Mesenchymal stem cell (in vitro differentiated cells and primary cell): ENCODE measurements at regions not wholly inside any gene's neighbourhood (a gene's known extent, or its start where the extent isn't known, plus 50 kb on each side); places are given as distances from the start of the nearest gene placed in this dataset.
"Not testable (repeated sequence)": the region's sequence is repeated elsewhere in the genome, so short reads cannot be mapped to it uniquely, and the experiment has no call there.

ENCODE experiments used
- DNase-seq: peaks from one replicate; pipeline ENCODE4 v3.0.0-alpha.2; 2013
- H2AFZ ChIP-seq: one replicate; pipeline ENCODE4 v1.6.1; 2013; ENCODE audit warnings: low read depth, mild to moderate bottlenecking, control low read depth, inconsistent platforms, low read length, moderate library complexity
- H2AK5ac ChIP-seq: 2 replicates; pipeline ENCODE4 v1.6.1; 2013; ENCODE audit warnings: low read length, moderate library complexity, mild to moderate bottlenecking, inconsistent platforms; ENCODE audit not compliant: severe bottlenecking
- H2BK120ac ChIP-seq: one replicate; pipeline ENCODE4 v1.6.1; 2013; ENCODE audit warnings: low read depth, mild to moderate bottlenecking, inconsistent platforms, low read length, moderate library complexity
- H2BK12ac ChIP-seq, 2 experiments: one replicate each; pipeline ENCODE4 v1.6.1; 2013; ENCODE audit warnings: inconsistent platforms in 2 of 2, low read length in 2 of 2, mild to moderate bottlenecking in 2 of 2, moderate library complexity in 2 of 2, control low read depth in 1 of 2
- H2BK15ac ChIP-seq: one replicate; pipeline ENCODE4 v1.6.1; 2013; ENCODE audit warnings: mild to moderate bottlenecking, low read depth, inconsistent platforms; ENCODE audit not compliant: poor library complexity, severe bottlenecking
- H2BK5ac ChIP-seq: 2 replicates; pipeline ENCODE4 v1.6.1; 2013; ENCODE audit warnings: low read depth, mild to moderate bottlenecking, low read length, control low read depth, inconsistent platforms; ENCODE audit not compliant: poor library complexity, severe bottlenecking
- H3K14ac ChIP-seq, 2 experiments: one replicate each; pipeline ENCODE4 v1.6.1; 2013; ENCODE audit warnings: inconsistent platforms in 2 of 2, low read length in 2 of 2, control low read depth in 1 of 2, mild to moderate bottlenecking in 1 of 2, moderate library complexity in 1 of 2
- H3K18ac ChIP-seq, 2 experiments: one replicate each; pipeline ENCODE4 v1.6.1; 2013; ENCODE audit warnings: inconsistent platforms in 2 of 2, low read length in 2 of 2, control low read depth in 1 of 2, low read depth in 1 of 2, mild to moderate bottlenecking in 1 of 2
- H3K23ac ChIP-seq, 2 experiments: one replicate each; pipeline ENCODE4 v1.6.1; 2013; ENCODE audit warnings: inconsistent platforms in 2 of 2, low read length in 2 of 2, mild to moderate bottlenecking in 2 of 2, moderate library complexity in 2 of 2, control low read depth in 1 of 2
- H3K27ac ChIP-seq: 2 replicates; pipeline ENCODE4 v1.5.1; 2013; ENCODE audit warnings: mild to moderate bottlenecking, moderate library complexity, low read length, control low read depth, inconsistent platforms; ENCODE audit not compliant: poor library complexity, severe bottlenecking
- H3K27me3 ChIP-seq, 2 experiments: 2 replicates each; pipeline versions ENCODE4 v1.6.1 to v1.7.0; 2013; ENCODE audit warnings: low read length in 2 of 2, mild to moderate bottlenecking in 2 of 2, moderate library complexity in 2 of 2, control low read depth in 1 of 2, inconsistent platforms in 1 of 2; ENCODE audit not compliant: control insufficient read depth in 1 of 2, insufficient read depth in 1 of 2
- H3K36me3 ChIP-seq, 2 experiments: 2 replicates each; pipeline versions ENCODE4 v1.6.1 to v1.7.0; 2013; ENCODE audit warnings: low read length in 2 of 2, control low read depth in 1 of 2, inconsistent platforms in 1 of 2, low read depth in 1 of 2, mild to moderate bottlenecking in 1 of 2; ENCODE audit not compliant: insufficient read depth in 2 of 2, control insufficient read depth in 1 of 2
- H3K4ac ChIP-seq, 2 experiments: one replicate each; pipeline ENCODE4 v1.6.1; 2013; ENCODE audit warnings: inconsistent platforms in 2 of 2, low read length in 2 of 2, mild to moderate bottlenecking in 2 of 2, moderate library complexity in 2 of 2, control low read depth in 1 of 2, low read depth in 1 of 2
- H3K4me1 ChIP-seq: 2 replicates; pipeline ENCODE4 v1.6.1; 2013; ENCODE audit warnings: low read depth, low read length, control low read depth; ENCODE audit not compliant: control insufficient read depth, insufficient read depth
- H3K4me2 ChIP-seq: 2 replicates; pipeline ENCODE4 v1.6.1; 2013; ENCODE audit warnings: low read length, mild to moderate bottlenecking, inconsistent platforms; ENCODE audit not compliant: poor library complexity, severe bottlenecking
- H3K4me3 ChIP-seq, 2 experiments: 2 replicates each; pipeline versions ENCODE4 v1.5.1 to v1.7.0; 2013; ENCODE audit warnings: low read length in 2 of 2, mild to moderate bottlenecking in 2 of 2, control low read depth in 1 of 2, low read depth in 1 of 2; ENCODE audit not compliant: insufficient read depth in 1 of 2
- H3K79me1 ChIP-seq: replicated peaks from 2 replicates; pipeline ENCODE4 v1.6.1; 2013; ENCODE audit warnings: mild to moderate bottlenecking, control low read depth, low read length, inconsistent platforms; ENCODE audit not compliant: poor library complexity, severe bottlenecking
- H3K9ac ChIP-seq: 2 replicates; pipeline ENCODE4 v1.7.0; 2013; ENCODE audit warnings: mild to moderate bottlenecking, low read length, moderate library complexity
- H3K9me3 ChIP-seq: 2 replicates; pipeline ENCODE4 v1.7.0; 2013; ENCODE audit warnings: mild to moderate bottlenecking, low read length; ENCODE audit not compliant: control insufficient read depth
- H4K8ac ChIP-seq: one replicate; pipeline ENCODE4 v1.6.1; 2013; ENCODE audit warnings: inconsistent platforms, mild to moderate bottlenecking, low read length, moderate library complexity
- H4K91ac ChIP-seq: one replicate; pipeline ENCODE4 v1.6.1; 2013; ENCODE audit warnings: mild to moderate bottlenecking, low read length, inconsistent platforms
- WGBS: methylation state at CpG from one replicate; pipeline ENCODE4 v1.1.7; 2013; ENCODE audit warnings: mixed read lengths; 5-methylcytosine and 5-hydroxymethylcytosine counted together

DNA sequence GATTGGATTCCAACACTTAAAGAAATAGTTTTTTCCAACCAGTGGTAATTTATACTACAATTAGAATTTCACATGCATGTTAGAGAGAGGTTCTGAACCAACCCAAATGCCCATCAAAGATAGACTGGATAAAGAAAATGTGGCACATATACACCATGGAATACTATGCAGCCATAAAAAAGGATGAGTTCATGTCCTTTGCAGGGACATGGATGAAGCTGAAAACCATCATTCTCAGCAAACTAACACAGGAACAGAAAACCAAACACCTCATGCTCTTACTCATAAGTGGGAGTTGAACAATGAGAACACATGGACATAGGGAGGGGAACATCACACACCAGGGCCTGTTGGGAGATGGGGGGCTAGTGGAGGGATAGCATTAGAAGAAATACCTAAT is 532.2 kb downstream of the EDEM1 start:
- H3K4me1 ChIP-seq, H3K9ac ChIP-seq, H3K4me2 ChIP-seq, H3K4ac ChIP-seq, DNase-seq, H3K9me3 ChIP-seq, H3K27me3 ChIP-seq, H4K91ac ChIP-seq, H3K79me1 ChIP-seq, H2AK5ac ChIP-seq, H3K4me3 ChIP-seq, H4K8ac ChIP-seq, H2BK12ac ChIP-seq, H3K27ac ChIP-seq, H3K36me3 ChIP-seq, H2BK120ac ChIP-seq, H2BK5ac ChIP-seq, H2BK15ac ChIP-seq, H3K18ac ChIP-seq, H2AFZ ChIP-seq, H3K14ac ChIP-seq, H3K23ac ChIP-seq: not testable (repeated sequence)

DNA sequence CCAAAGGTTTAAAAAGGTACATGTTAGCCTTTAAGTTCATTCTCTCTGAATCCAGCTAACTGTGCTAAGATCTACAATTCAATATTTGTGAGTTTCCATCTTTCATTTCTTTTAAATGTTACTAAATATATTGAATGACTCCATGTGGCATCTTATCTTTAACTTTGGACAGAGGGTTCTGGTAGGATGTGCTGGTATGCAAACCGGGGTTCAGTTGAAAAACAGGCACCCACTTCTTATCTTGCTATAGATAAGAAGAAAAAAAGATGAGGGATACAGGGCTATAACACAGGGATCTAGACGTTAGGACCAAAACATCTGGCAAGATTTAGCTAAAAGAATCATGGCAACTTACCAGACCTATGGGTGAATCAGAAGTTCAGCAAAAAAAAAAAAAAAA is 538.3 kb downstream of the EDEM1 start:
- H2AK5ac ChIP-seq: no peak overlapping the region
- no peak overlapping the region for H3K4ac ChIP-seq
- H3K9me3 ChIP-seq: no peaks in the 10 kb centered on the region
- no peak for DNase-seq
- H3K4me2 ChIP-seq: no peak overlapping the region
- no peak overlapping the region for H3K18ac ChIP-seq
- H3K27me3 ChIP-seq: no peaks in the 10 kb centered on the region
- H2BK120ac ChIP-seq: no peak overlapping the region
- H3K9ac ChIP-seq: no peak overlapping the region
- no peak overlapping the region for H3K14ac ChIP-seq
- H2BK15ac ChIP-seq: no peak overlapping the region
- H3K23ac ChIP-seq: no peak overlapping the region
- H2BK12ac ChIP-seq: no peak overlapping the region
- H3K79me1 ChIP-seq: no peaks in the 10 kb centered on the region
- no peak overlapping the region for H2AFZ ChIP-seq
- no peaks in the 10 kb centered on the region for H3K4me1 ChIP-seq
- no peak overlapping the region for H3K4me3 ChIP-seq
- no peak overlapping the region for H4K91ac ChIP-seq
- no peak overlapping the region for H4K8ac ChIP-seq
- H3K36me3 ChIP-seq: no peaks in the 10 kb centered on the region
- no CpG with 5 or more reads among the region's 2 CpGs for WGBS
- no peak overlapping the region for H3K27ac ChIP-seq
- no peak overlapping the region for H2BK5ac ChIP-seq

DNA sequence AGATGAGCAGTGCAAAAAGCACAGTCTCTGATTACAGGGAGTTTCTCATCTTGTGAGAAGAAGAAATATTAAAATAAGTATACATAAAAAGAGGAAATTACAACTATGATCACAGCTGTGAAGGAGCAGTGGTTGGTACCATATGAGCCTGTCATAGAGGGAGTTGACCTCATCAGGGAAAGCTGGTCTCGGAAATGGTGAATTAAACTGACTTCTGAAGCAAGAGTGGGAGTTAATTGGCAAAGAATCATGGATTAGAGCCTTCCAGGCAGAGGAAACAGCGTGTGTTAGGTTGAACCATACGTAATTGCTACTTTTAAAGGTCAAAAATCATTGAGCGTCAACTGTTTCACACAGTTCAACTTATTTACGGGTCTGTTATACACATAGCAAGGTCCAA is 539.1 kb downstream of the EDEM1 start:
- H2BK15ac ChIP-seq: no peak overlapping the region
- no peak overlapping the region for H3K27ac ChIP-seq
- no peak overlapping the region for H3K4me2 ChIP-seq
- no peak overlapping the region for H3K4me3 ChIP-seq
- H4K91ac ChIP-seq: no peak overlapping the region
- no peak overlapping the region for H2BK5ac ChIP-seq
- no peak overlapping the region for H2BK120ac ChIP-seq
- H2BK12ac ChIP-seq: no peak overlapping the region
- H3K4ac ChIP-seq: no peak overlapping the region
- DNase-seq: no peak
- WGBS: 64% methylated on average over 3 of the region's 5 CpGs
- no peaks in the 10 kb centered on the region for H3K36me3 ChIP-seq
- H4K8ac ChIP-seq: no peak overlapping the region
- H3K27me3 ChIP-seq: no peaks in the 10 kb centered on the region
- H3K79me1 ChIP-seq: no peaks in the 10 kb centered on the region
- no peak overlapping the region for H3K14ac ChIP-seq
- no peaks in the 10 kb centered on the region for H3K4me1 ChIP-seq
- H3K9ac ChIP-seq: no peak overlapping the region
- no peak overlapping the region for H3K23ac ChIP-seq
- H2AK5ac ChIP-seq: no peak overlapping the region
- no peak overlapping the region for H3K18ac ChIP-seq
- no peaks in the 10 kb centered on the region for H3K9me3 ChIP-seq
- H2AFZ ChIP-seq: no peak overlapping the region

DNA sequence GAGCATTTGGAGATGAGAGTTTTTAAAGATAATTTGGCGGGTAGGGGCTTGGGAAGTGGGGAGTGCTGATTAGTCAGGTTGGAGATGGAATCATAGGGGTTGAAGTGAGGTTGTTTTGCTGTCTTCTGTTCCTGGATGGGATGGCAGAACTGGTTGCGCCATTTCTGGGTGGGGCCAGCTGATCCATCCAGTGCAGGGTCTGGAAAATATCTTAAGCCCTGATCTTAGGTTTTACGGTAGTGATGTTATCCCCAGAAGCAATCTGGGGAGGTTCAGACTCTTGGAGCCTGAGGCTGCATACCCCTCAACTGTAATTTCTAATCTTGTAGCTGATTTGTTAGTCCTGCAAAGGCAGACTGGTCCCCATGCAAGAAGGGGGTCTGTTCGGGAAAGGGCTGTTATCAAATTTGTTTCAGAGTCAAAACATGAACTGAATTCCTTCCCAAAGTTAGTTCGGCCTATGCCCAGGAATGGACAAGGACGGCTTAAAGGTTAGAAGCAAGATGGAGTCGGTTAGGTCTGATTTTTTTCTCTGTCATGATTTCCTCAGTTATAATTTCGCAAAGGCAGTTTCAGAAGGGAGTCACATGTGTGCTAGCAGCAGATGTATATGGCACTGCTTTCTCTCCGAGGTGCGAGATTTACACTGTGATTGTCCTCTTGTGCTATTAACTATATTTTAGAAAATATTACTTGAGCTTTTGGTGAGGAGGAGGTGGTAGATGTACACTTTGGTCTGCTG is 540.4 kb downstream of the EDEM1 start:
- Histone ChIP-seq H2AFZ (no peak overlapping the region), H3K4ac (no peak overlapping the region), H3K23ac (no peak overlapping the region), H3K4me2 (no peak overlapping the region), H3K36me3 (no peaks in the 10 kb centered on the region), H4K8ac (no peak overlapping the region), H2BK120ac (no peak overlapping the region), H3K14ac (no peak overlapping the region), H3K18ac (no peak overlapping the region), H3K4me1 (no peaks in the 10 kb centered on the region), H3K9ac (no peak overlapping the region), H3K4me3 (no peak overlapping the region), H4K91ac (no peak overlapping the region), H2AK5ac (no peak overlapping the region), H3K27me3 (no peaks in the 10 kb centered on the region), H3K9me3 (no peaks in the 10 kb centered on the region), H3K27ac (no peak overlapping the region), H3K79me1 (no peaks in the 10 kb centered on the region), H2BK12ac (no peak overlapping the region), H2BK5ac (no peak overlapping the region), H2BK15ac (no peak overlapping the region)
- WGBS: 79% methylated on average over 10 of the region's 10 CpGs
- DNase-seq: no peak
